Spleen (tissue), 11 donors: ENCODE measurements at regions not wholly inside any gene's neighbourhood (a gene's known extent, or its start where the extent isn't known, plus 50 kb on each side); places are given as distances from the start of the nearest gene placed in this dataset.

ENCODE experiments used
- DNase-seq: peaks from one replicate; pipeline ENCODE4 v3.0.0-alpha.2; 2020
- H3K27ac ChIP-seq, 8 donors: fragments of 200-600 bp; sonication (generic) in 7 of 8; 1 replicate in 4 of 8; 2 replicates in 4 of 8; pipeline versions ENCODE4 v1.5.0 to v1.8.0; 2016 to 2021; ENCODE audit warnings: inconsistent platforms in 4 of 8, mild to moderate bottlenecking in 4 of 8, moderate library complexity in 1 of 8
- H3K27me3 ChIP-seq, 7 donors: fragments of 200-600 bp; sonication (generic) in 6 of 7; replicated peaks in 1 of 7; 1 replicate in 4 of 7; 2 replicates in 3 of 7; pipeline versions ENCODE4 v1.5.0 to v1.8.0; 2016 to 2021; ENCODE audit warnings: inconsistent platforms in 3 of 7, mild to moderate bottlenecking in 1 of 7
- H3K36me3 ChIP-seq, 6 donors: fragments of 200-600 bp; sonication (generic) in 5 of 6; 1 replicate in 4 of 6; 2 replicates in 2 of 6; pipeline versions ENCODE4 v1.5.0 to v1.8.0; 2016 to 2021; ENCODE audit warnings: inconsistent platforms in 2 of 6
- H3K4me1 ChIP-seq, 6 donors: fragments of 200-600 bp; sonication (generic) in 5 of 6; 1 replicate in 3 of 6; 2 replicates in 3 of 6; pipeline versions ENCODE4 v1.5.0 to v1.8.0; 2016 to 2021; ENCODE audit warnings: inconsistent platforms in 3 of 6
- H3K4me3 ChIP-seq, 8 donors: fragments of 200-600 bp; sonication (generic) in 7 of 8; 1 replicate in 4 of 8; 2 replicates in 4 of 8; pipeline versions ENCODE4 v1.5.0 to v1.8.0; 2016 to 2021; ENCODE audit warnings: inconsistent platforms in 4 of 8, mild to moderate bottlenecking in 4 of 8, moderate library complexity in 2 of 8
- H3K9me3 ChIP-seq, 8 donors: fragments of 200-600 bp; sonication (generic) in 7 of 8; 1 replicate in 4 of 8; 2 replicates in 4 of 8; pipeline versions ENCODE4 v1.5.0 to v1.8.0; 2016 to 2021; ENCODE audit warnings: inconsistent platforms in 4 of 8
- CTCF ChIP-seq, 11 experiments: fragments of 200-600 bp in 7 of 11; fragments of 450-650 bp in 4 of 11; sonication (generic) in 4 of 11; IDR thresholded peaks in 8 of 11; conservative IDR thresholded peaks in 3 of 11; 1 replicate in 7 of 11; 2 replicates in 4 of 11; pipeline versions ENCODE4 v1.4.0 to v1.8.0; 2016 to 2021; ENCODE audit warnings: antibody characterized with exemption in 11 of 11, inconsistent platforms in 4 of 11, mild to moderate bottlenecking in 1 of 11
- POLR2A ChIP-seq, 3 donors: fragments of 450-650 bp; IDR thresholded peaks; one replicate each; pipeline ENCODE4 v1.5.1; 2017; ENCODE audit warnings: antibody characterized with exemption in 3 of 3, mild to moderate bottlenecking in 1 of 3
- POLR2AphosphoS5 ChIP-seq, 3 donors: sonication (generic); formaldehyde crosslinking; IDR thresholded peaks; one replicate each; pipeline ENCODE4 v1.5.1; 2017; ENCODE audit warnings: antibody characterized with exemption in 3 of 3
- WGBS, 5 donors: extraction: QIAGEN DNeasy Blood & Tissue Kit in 3 of 5; methylation state at CpG; one replicate each; pipeline versions ENCODE4 v1.1.5 to v1.1.7; 2013 to 2018; 5-methylcytosine and 5-hydroxymethylcytosine counted together
- intact Hi-C: fragments of 100-400 bp; cut with DNase I; formaldehyde crosslinking; loops from one replicate; pipeline ENCODE4 v1.15.0; 2023; ENCODE audit warnings: low total_unique reads
- donor health status: healthy with polysubstance abuse.
- donor health status: DM: no; HTN: no; CAD: no; lungs with moderate emphysema.
- donor health status: DM: no; HTN: no; CAD: no.
- donor health status: Bipolar disorder and iron deficiency.
- donor health status: healthy.
- donor health status: DM: no; HTN: no; CAD: no.
- donor health status: DM: yes; HTN: yes; CAD: no.

GRCh38 chr16:65500007-65500406 is 378.1 kb upstream of the CDH11 start:
- TF ChIP-seq POLR2AphosphoS5 (IDR thresholded peaks at IDR 0.05) (no peak), POLR2A (IDR thresholded peaks at IDR 0.05) (no peak), CTCF (IDR thresholded peaks at IDR 0.05 in 8 of 11, conservative IDR thresholded peaks at IDR 0.05 in 3 of 11) (no peak)
- WGBS, 5 donors: 59 to 67% (median 64%) methylated on average over 2 of the region's 2 CpGs
- DNase-seq: no peak
- intact Hi-C loops: no loop called here
- Histone ChIP-seq H3K27me3 (no peaks in the 10 kb centered on the region), H3K4me3 (no peak overlapping the region), H3K36me3 (no peaks in the 10 kb centered on the region), H3K27ac (no peak overlapping the region), H3K9me3 (no peaks in the 10 kb centered on the region), H3K4me1 (no peaks in the 10 kb centered on the region)

GRCh38 chr16:65499566-65499965 is 377.7 kb upstream of the CDH11 start:
- intact Hi-C loops: no loop called here
- no peaks in the 10 kb centered on the region for H3K36me3 ChIP-seq
- H3K4me3 ChIP-seq: no peak overlapping the region
- H3K4me1 ChIP-seq: no peaks in the 10 kb centered on the region
- 66 to 89% (median 80%) methylated on average over 1 of the region's 1 CpG for WGBS, 5 donors
- H3K9me3 ChIP-seq: no peaks in the 10 kb centered on the region
- no peaks in the 10 kb centered on the region for H3K27me3 ChIP-seq
- DNase-seq: no peak
- TF ChIP-seq POLR2AphosphoS5 (IDR thresholded peaks at IDR 0.05): no peak
- no peak for TF ChIP-seq POLR2A (IDR thresholded peaks at IDR 0.05)
- H3K27ac ChIP-seq: no peak overlapping the region

- H3K27me3 ChIP-seq: no peaks in the 10 kb centered on the region
- DNase-seq: no peak
- H3K9me3 ChIP-seq: no peaks in the 10 kb centered on the region
- no peaks in the 10 kb centered on the region for H3K36me3 ChIP-seq
- no peak overlapping the region for H3K4me3 ChIP-seq
- H3K4me1 ChIP-seq: no peaks in the 10 kb centered on the region
- intact Hi-C loops: no loop called here
- no peak overlapping the region for H3K27ac ChIP-seq
- no peak for TF ChIP-seq CTCF (IDR thresholded peaks at IDR 0.05 in 8 of 11, conservative IDR thresholded peaks at IDR 0.05 in 3 of 11)
- TF ChIP-seq POLR2A (IDR thresholded peaks at IDR 0.05): no peak
- TF ChIP-seq POLR2AphosphoS5 (IDR thresholded peaks at IDR 0.05): no peak
- 75 to 85% (median 83%) methylated on average over 6 of the region's 6 CpGs for WGBS, 5 donors
These were observed 375.7 kb upstream of the CDH11 start for GRCh38 chr16:65497571-65497970.

- DNase-seq: no peak
- H3K9me3 ChIP-seq: no peaks in the 10 kb centered on the region
- H3K4me1 ChIP-seq: no peaks in the 10 kb centered on the region
- intact Hi-C loops: no loop called here
- no peaks in the 10 kb centered on the region for H3K27me3 ChIP-seq
- H3K36me3 ChIP-seq: no peaks in the 10 kb centered on the region
- H3K4me3 ChIP-seq: no peak overlapping the region
- H3K27ac ChIP-seq: no peak overlapping the region
- 68 to 93% (median 83%) methylated on average over 3 of the region's 3 CpGs for WGBS, 5 donors
- no peak for TF ChIP-seq CTCF (IDR thresholded peaks at IDR 0.05 in 8 of 11, conservative IDR thresholded peaks at IDR 0.05 in 3 of 11)
- TF ChIP-seq POLR2A (IDR thresholded peaks at IDR 0.05): no peak
- TF ChIP-seq POLR2AphosphoS5 (IDR thresholded peaks at IDR 0.05): no peak
These were observed 373.2 kb upstream of the CDH11 start for GRCh38 chr16:65495106-65495505.

- WGBS, 5 donors: 74 to 91% (median 81%) methylated on average over 1 of the region's 1 CpG
- TF ChIP-seq CTCF (IDR thresholded peaks at IDR 0.05 in 8 of 11, conservative IDR thresholded peaks at IDR 0.05 in 3 of 11) (no peak), POLR2A (IDR thresholded peaks at IDR 0.05) (no peak), POLR2AphosphoS5 (IDR thresholded peaks at IDR 0.05) (no peak)
- no peak for DNase-seq
These were observed 372.7 kb upstream of the CDH11 start for GRCh38 chr16:65494609-65495008.

More at GRCh38 chr16:65494609-65495008, 372.7 kb upstream of the CDH11 start:
- H3K4me3 ChIP-seq: no peak overlapping the region
- no peak overlapping the region for H3K27ac ChIP-seq
- H3K27me3 ChIP-seq: no peaks in the 10 kb centered on the region
- H3K36me3 ChIP-seq: no peaks in the 10 kb centered on the region
- H3K9me3 ChIP-seq: peaks cover 0 to 4% (median 0%) of the 10 kb centered on the region in 8 donors
- intact Hi-C loops: no loop called here
- H3K4me1 ChIP-seq: no peaks in the 10 kb centered on the region
